GM18907 (cell line): ENCODE measurements at regions not wholly inside any gene's neighbourhood (a gene's known extent, or its start where the extent isn't known, plus 50 kb on each side); places are given as distances from the start of the nearest gene placed in this dataset.
"Not testable (repeated sequence)": the region's sequence is repeated elsewhere in the genome, so short reads cannot be mapped to it uniquely, and the experiment has no call there.

ENCODE experiments used
- ATAC-seq: cut with Tn5 transposase; IDR thresholded peaks from one replicate; pipeline ENCODE4 v1.9.1; 2021; ENCODE audit warnings: mild to moderate bottlenecking, moderate library complexity; ENCODE audit not compliant: unreplicated experiment

- ATAC-seq: no peak
Measured at GRCh38 chr5:57398413-57399093, 84.1 kb downstream of the ACTBL2 start.

GRCh38 chr5:57396701-57397100, 85.9 kb downstream of the ACTBL2 start:
- ATAC-seq: no peak

- no peak for ATAC-seq
Measured at GRCh38 chr5:57394421-57395210, 88.0 kb downstream of the ACTBL2 start.

- ATAC-seq: no peak
Measured at GRCh38 chr5:57386958-57387357, 95.7 kb downstream of the ACTBL2 start.

- no peak for ATAC-seq
Measured at GRCh38 chr5:57383093-57383861, 99.3 kb downstream of the ACTBL2 start.

- ATAC-seq: no peak
Measured at GRCh38 chr5:57382655-57383054, 100.0 kb downstream of the ACTBL2 start.

- no peak for ATAC-seq
Measured at GRCh38 chr5:57370376-57370775, 112.2 kb downstream of the ACTBL2 start.

- ATAC-seq: no peak
Measured at GRCh38 chr5:57368010-57368409, 114.6 kb downstream of the ACTBL2 start.

GRCh38 chr5:57366744-57367143, 115.9 kb downstream of the ACTBL2 start:
- ATAC-seq: no peak

- ATAC-seq: no peak
Measured at GRCh38 chr5:57362951-57363350, 119.7 kb downstream of the ACTBL2 start.

GRCh38 chr5:57360871-57361270, 121.7 kb downstream of the ACTBL2 start:
- no peak for ATAC-seq

- no peak for ATAC-seq
Measured at GRCh38 chr5:57358796-57359592, 123.6 kb downstream of the ACTBL2 start.

- ATAC-seq: not testable (repeated sequence)
Measured at GRCh38 chr5:57356850-57357249, 125.8 kb downstream of the ACTBL2 start.

GRCh38 chr5:57349214-57349613, 133.4 kb downstream of the ACTBL2 start:
- ATAC-seq: no peak

- no peak for ATAC-seq
Measured at GRCh38 chr5:57348376-57349140, 134.1 kb downstream of the ACTBL2 start.

- no peak for ATAC-seq
Measured at GRCh38 chr5:57346328-57346727, 136.3 kb downstream of the ACTBL2 start.

GRCh38 chr5:57341380-57341979, 141.1 kb downstream of the ACTBL2 start:
- ATAC-seq: no peak

- ATAC-seq: no peak
Measured at GRCh38 chr5:57340681-57341080, 141.9 kb downstream of the ACTBL2 start.

- no peak for ATAC-seq
Measured at GRCh38 chr5:57339521-57339920, 143.1 kb downstream of the ACTBL2 start.

- ATAC-seq: no peak
Measured at GRCh38 chr5:57338868-57339340, 143.7 kb downstream of the ACTBL2 start.
